ENCODE measurements at regions not wholly inside any gene's neighbourhood (a gene's known extent, or its start where the extent isn't known, plus 50 kb on each side); places are given as distances from the start of the nearest gene placed in this dataset.

DNA sequence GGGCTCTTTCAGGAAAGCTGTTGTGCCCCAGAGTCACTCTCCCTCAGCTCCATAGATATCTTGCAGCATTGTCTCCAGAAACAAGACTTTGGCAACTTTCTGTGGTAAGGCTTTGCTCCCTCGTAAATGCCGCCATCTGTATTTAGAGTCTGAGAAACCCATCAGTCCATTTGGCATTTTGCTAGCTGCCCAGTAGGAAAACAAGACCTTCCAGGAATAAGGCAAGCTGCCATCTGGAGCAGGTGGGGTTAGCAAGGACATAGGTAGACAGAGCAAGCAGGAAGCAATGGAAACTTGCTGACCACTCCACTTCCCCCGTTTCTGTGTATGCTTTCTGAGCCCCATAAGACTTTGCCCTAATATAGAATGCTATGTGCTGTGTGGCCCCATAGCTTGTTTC, 131.9 kb downstream of the SPATA19 start:
- no peak overlapping the region for H3K23ac ChIP-seq (ENCODE audit: low read depth, low read length)
- POLR2A ChIA-PET (ENCODE audit: unreplicated experiment), result no interaction called here
- H4K91ac ChIP-seq (ENCODE audit: insufficient read depth, low read depth, low read length), result no peak overlapping the region
- no peak overlapping the region for H3K14ac ChIP-seq (replicated peaks; ENCODE audit: low read depth, low read length)
- in situ Hi-C loops (cut with MboI; ENCODE audit: low sequenced_read_pairs) (no loop called here), intact Hi-C loops (cut with micrococcal nuclease) (no loop called here), dilution Hi-C loops (cut with HindIII; ENCODE audit: low sequenced_read_pairs, unreplicated experiment) (no loop called here)
- no peak overlapping the region for H4K8ac ChIP-seq (ENCODE audit: low read depth in 2 of 2, low read length in 2 of 2)
- no peaks in the 10 kb centered on the region for H3K27me3 ChIP-seq (ENCODE audit: control insufficient read depth, insufficient read depth, low read length)
- no peak overlapping the region for H2AK9ac ChIP-seq (replicated peaks; ENCODE audit: low read depth, low read length, poor library complexity)
- H2BK15ac ChIP-seq (ENCODE audit: low read depth, low read length), result no peak overlapping the region
- H3K9ac ChIP-seq (ENCODE audit: low read depth, low read length), result no peak overlapping the region
- no peaks in the 10 kb centered on the region for H3K36me3 ChIP-seq (ENCODE audit: control insufficient read depth, insufficient read depth, low read length)
- no peaks in the 10 kb centered on the region for H4K20me1 ChIP-seq (ENCODE audit: insufficient read depth, low read length)
- no peak overlapping the region for H2BK5ac ChIP-seq (ENCODE audit: low read depth, low read length, poor library complexity, severe bottlenecking)
- ATAC-seq (ENCODE audit: low read depth) (no peak), DNase-seq (no peak)
- no peak overlapping the region for H2AFZ ChIP-seq (replicated peaks; ENCODE audit: low read length, poor library complexity)
- no peak overlapping the region for H3K4me3 ChIP-seq (ENCODE audit: insufficient read depth, low read depth, low read length)
- CTCF ChIA-PET, result no interaction called here
- no peak overlapping the region for H2BK20ac ChIP-seq (ENCODE audit: low read depth, low read length)
- no peak overlapping the region for H3K4ac ChIP-seq (ENCODE audit: low read depth, low read length)
- no peak for TF ChIP-seq MAFK (IDR thresholded peaks at IDR 0.05; ENCODE audit: low read depth, low read length)
- no peak for TF ChIP-seq RCOR1 (IDR thresholded peaks at IDR 0.05; ENCODE audit: insufficient replicate concordance, low read length)
- TF ChIP-seq, protein P1, sequence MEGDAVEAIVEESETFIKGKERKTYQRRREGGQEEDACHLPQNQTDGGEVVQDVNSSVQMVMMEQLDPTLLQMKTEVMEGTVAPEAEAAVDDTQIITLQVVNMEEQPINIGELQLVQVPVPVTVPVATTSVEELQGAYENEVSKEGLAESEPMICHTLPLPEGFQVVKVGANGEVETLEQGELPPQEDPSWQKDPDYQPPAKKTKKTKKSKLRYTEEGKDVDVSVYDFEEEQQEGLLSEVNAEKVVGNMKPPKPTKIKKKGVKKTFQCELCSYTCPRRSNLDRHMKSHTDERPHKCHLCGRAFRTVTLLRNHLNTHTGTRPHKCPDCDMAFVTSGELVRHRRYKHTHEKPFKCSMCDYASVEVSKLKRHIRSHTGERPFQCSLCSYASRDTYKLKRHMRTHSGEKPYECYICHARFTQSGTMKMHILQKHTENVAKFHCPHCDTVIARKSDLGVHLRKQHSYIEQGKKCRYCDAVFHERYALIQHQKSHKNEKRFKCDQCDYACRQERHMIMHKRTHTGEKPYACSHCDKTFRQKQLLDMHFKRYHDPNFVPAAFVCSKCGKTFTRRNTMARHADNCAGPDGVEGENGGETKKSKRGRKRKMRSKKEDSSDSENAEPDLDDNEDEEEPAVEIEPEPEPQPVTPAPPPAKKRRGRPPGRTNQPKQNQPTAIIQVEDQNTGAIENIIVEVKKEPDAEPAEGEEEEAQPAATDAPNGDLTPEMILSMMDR (conservative IDR thresholded peaks at IDR 0.05; ENCODE audit: low read depth, low read length), result no peak
- no peak for TF ChIP-seq NFE2L2 (IDR thresholded peaks at IDR 0.05; ENCODE audit: low read depth, low read length)
- no peak for TF ChIP-seq CEBPB (IDR thresholded peaks at IDR 0.05; ENCODE audit: low read depth, low read length)
- no peak for TF ChIP-seq BHLHE40 (IDR thresholded peaks at IDR 0.05; ENCODE audit: low read depth, low read length)
- TF ChIP-seq RFX5 (IDR thresholded peaks at IDR 0.05; ENCODE audit: low read depth, low read length), result no peak
- no peak for TF ChIP-seq CHD1 (IDR thresholded peaks at IDR 0.05; ENCODE audit: low read depth, low read length)
- TF ChIP-seq POLR2A (IDR thresholded peaks at IDR 0.05; ENCODE audit: low read depth, low read length), result no peak
- no peak for TF ChIP-seq RAD21 (IDR thresholded peaks at IDR 0.05; ENCODE audit: low read length)
- TF ChIP-seq, protein P2, sequence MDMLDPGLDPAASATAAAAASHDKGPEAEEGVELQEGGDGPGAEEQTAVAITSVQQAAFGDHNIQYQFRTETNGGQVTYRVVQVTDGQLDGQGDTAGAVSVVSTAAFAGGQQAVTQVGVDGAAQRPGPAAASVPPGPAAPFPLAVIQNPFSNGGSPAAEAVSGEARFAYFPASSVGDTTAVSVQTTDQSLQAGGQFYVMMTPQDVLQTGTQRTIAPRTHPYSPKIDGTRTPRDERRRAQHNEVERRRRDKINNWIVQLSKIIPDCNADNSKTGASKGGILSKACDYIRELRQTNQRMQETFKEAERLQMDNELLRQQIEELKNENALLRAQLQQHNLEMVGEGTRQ (IDR thresholded peaks at IDR 0.05; ENCODE audit: low read depth, low read length), result no peak
- TF ChIP-seq SMC3 (IDR thresholded peaks at IDR 0.05; ENCODE audit: low read depth, low read length), result no peak
- TF ChIP-seq FOS (IDR thresholded peaks at IDR 0.05; ENCODE audit: low read depth, low read length), result no peak
- TF ChIP-seq, protein P3, sequence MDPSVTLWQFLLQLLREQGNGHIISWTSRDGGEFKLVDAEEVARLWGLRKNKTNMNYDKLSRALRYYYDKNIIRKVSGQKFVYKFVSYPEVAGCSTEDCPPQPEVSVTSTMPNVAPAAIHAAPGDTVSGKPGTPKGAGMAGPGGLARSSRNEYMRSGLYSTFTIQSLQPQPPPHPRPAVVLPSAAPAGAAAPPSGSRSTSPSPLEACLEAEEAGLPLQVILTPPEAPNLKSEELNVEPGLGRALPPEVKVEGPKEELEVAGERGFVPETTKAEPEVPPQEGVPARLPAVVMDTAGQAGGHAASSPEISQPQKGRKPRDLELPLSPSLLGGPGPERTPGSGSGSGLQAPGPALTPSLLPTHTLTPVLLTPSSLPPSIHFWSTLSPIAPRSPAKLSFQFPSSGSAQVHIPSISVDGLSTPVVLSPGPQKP (IDR thresholded peaks at IDR 0.05; ENCODE audit: borderline replicate concordance, low read depth, low read length), result no peak
- no peak for TF ChIP-seq MXI1 (IDR thresholded peaks at IDR 0.05; ENCODE audit: borderline replicate concordance, low read depth, low read length)
- no peak for TF ChIP-seq MAZ (IDR thresholded peaks at IDR 0.05; ENCODE audit: borderline replicate concordance, low read depth, low read length)
- no CpG with 5 or more reads among the region's 3 CpGs for WGBS, 2 experiments (ENCODE audit: extremely low coverage in 2 of 2, insufficient read length in 1 of 2)
- H3K56ac ChIP-seq (ENCODE audit: extremely low read depth, insufficient read depth, low read length), result no peak overlapping the region
- H3K9me1 ChIP-seq (ENCODE audit: insufficient read depth, low read length), result no peaks in the 10 kb centered on the region
- H3K4me2 ChIP-seq (ENCODE audit: low read depth, low read length), result no peak overlapping the region
- no peak overlapping the region for H2AK5ac ChIP-seq (ENCODE audit: low read depth, low read length)
- H3K18ac ChIP-seq (ENCODE audit: low read depth, low read length), result no peak overlapping the region
- H3K27ac ChIP-seq (ENCODE audit: insufficient read depth, low read length), result no peak overlapping the region
- peaks cover 64% of the 10 kb centered on the region for H3K9me3 ChIP-seq (ENCODE audit: control insufficient read depth, insufficient read depth, low read length)
- no peak overlapping the region for H4K5ac ChIP-seq (ENCODE audit: low read depth, low read length)
- no peaks in the 10 kb centered on the region for H3K4me1 ChIP-seq (ENCODE audit: control insufficient read depth, insufficient read depth, low read length)
- no TSS peak for BruUV-seq (replicated peaks)
- H3K79me1 ChIP-seq (ENCODE audit: low read depth in 1 of 2, low read length in 2 of 2), result no peaks in the 10 kb centered on the region
- H2BK120ac ChIP-seq (ENCODE audit: low read depth, low read length), result no peak overlapping the region
